Adrenal gland (tissue), 9 donors: ENCODE measurements at regions not wholly inside any gene's neighbourhood (a gene's known extent, or its start where the extent isn't known, plus 50 kb on each side); places are given as distances from the start of the nearest gene placed in this dataset.

Experiments
- DNase-seq, 7 donors: peaks; one replicate each; pipeline ENCODE4 v3.0.0-alpha.2; 2019 to 2020
- H3K27ac ChIP-seq, 5 donors: fragments of 200-600 bp; sonication (generic) in 4 of 5; 1 replicate in 3 of 5; 2 replicates in 2 of 5; pipeline versions ENCODE4 v1.5.1 to v1.8.0; 2016 to 2020; ENCODE audit warnings: mild to moderate bottlenecking in 1 of 5
- H3K27me3 ChIP-seq: fragments of 200-600 bp; 2 replicates; pipeline ENCODE4 v1.8.0; 2021
- H3K36me3 ChIP-seq, 2 donors: fragments of 200-600 bp; replicated peaks in 1 of 2; 1 replicate in 1 of 2; 2 replicates in 1 of 2; pipeline versions ENCODE4 v1.5.1 to v1.8.0; 2018 to 2022
- H3K4me1 ChIP-seq, 2 donors: fragments of 200-600 bp; replicated peaks in 1 of 2; 1 replicate in 1 of 2; 2 replicates in 1 of 2; pipeline versions ENCODE4 v1.5.1 to v1.8.0; 2018 to 2021
- H3K4me3 ChIP-seq, 4 donors: fragments of 200-600 bp; sonication (generic) in 3 of 4; one replicate each; pipeline ENCODE4 v1.5.1; 2016 to 2018
- H3K9me3 ChIP-seq, 3 donors: fragments of 200-600 bp; sonication (generic) in 1 of 3; replicated peaks in 1 of 3; 1 replicate in 2 of 3; 2 replicates in 1 of 3; pipeline versions ENCODE4 v1.5.1 to v1.8.0; 2016 to 2021
- POLR2A ChIP-seq, 2 donors: fragments of 450-650 bp; IDR thresholded peaks; one replicate each; pipeline ENCODE4 v1.6.1; 2017; ENCODE audit warnings: antibody characterized with exemption in 2 of 2, mild to moderate bottlenecking in 2 of 2, moderate library complexity in 1 of 2
- WGBS, 4 donors: extraction: QIAGEN DNeasy Blood & Tissue Kit in 2 of 4; methylation state at CpG; one replicate each; pipeline versions ENCODE4 v1.1.5 to v1.1.7; 2013 to 2017; 5-methylcytosine and 5-hydroxymethylcytosine counted together
- intact Hi-C, 2 donors: fragments of 100-400 bp; cut with DNase I; formaldehyde crosslinking; loops; one replicate each; pipeline versions ENCODE4 v1.14.1 to v1.15.0; 2022 to 2023
- TF ChIP-seq, protein P1 (sequence below), 6 experiments: fragments of 450-650 bp in 4 of 6; fragments of 200-600 bp in 2 of 6; sonication (generic) in 1 of 6; IDR thresholded peaks; 1 replicate in 5 of 6; 2 replicates in 1 of 6; pipeline versions ENCODE4 v1.5.1 to v1.8.0; 2016 to 2021; ENCODE audit warnings: antibody characterized with exemption in 6 of 6, mild to moderate bottlenecking in 2 of 6, moderate library complexity in 1 of 6
- donor health status: healthy with polysubstance abuse.
- donor health status: Bipolar disorder and iron deficiency.
- donor health status: DM: yes; HTN: yes; CAD: no.
- donor health status: DM: no; HTN: no; CAD: no.
- donor health status: DM: no; HTN: no; CAD: no.

DNA sequence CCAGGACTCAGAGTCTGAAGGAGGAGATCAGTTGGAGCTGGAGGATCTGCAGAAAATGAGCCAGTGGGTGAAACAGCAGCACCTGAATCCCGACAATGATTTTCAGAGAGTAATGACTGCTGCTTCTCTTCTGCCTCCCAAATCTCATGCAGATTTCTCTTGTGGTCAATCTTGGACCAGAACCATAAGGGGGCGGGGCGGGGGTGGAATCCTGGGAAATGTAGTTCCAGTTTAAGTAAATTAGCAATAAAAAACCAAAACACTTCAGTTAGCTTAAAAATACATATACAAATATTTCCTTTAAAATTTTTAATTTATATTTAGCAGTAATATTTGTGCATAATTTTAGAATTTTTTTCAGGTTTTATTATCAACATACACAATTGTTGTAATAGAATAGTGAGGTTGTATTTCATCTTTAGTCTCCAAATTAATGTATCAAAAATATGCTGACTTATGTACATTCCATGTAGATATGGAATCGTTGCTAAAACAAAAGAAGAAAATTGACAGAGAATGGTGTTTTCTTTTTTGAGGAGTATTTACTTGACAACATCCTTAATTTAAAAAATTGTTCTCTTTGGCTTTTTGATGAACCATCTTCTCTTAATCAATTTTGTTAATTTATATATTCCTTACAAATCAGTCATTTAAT lies 223.5 kb upstream of the SYT10 start:
- WGBS, 4 donors: 77 to 81% (median 79%) methylated on average over 4 of the region's 4 CpGs
- Histone ChIP-seq H3K4me3 (no peak overlapping the region), H3K4me1 (no peaks in the 10 kb centered on the region), H3K36me3 (no peaks in the 10 kb centered on the region), H3K27me3 (no peaks in the 10 kb centered on the region), H3K27ac (no peak overlapping the region), H3K9me3 (no peaks in the 10 kb centered on the region)
- DNase-seq: no peak
- intact Hi-C loops: no loop called here
- TF ChIP-seq, protein P1, sequence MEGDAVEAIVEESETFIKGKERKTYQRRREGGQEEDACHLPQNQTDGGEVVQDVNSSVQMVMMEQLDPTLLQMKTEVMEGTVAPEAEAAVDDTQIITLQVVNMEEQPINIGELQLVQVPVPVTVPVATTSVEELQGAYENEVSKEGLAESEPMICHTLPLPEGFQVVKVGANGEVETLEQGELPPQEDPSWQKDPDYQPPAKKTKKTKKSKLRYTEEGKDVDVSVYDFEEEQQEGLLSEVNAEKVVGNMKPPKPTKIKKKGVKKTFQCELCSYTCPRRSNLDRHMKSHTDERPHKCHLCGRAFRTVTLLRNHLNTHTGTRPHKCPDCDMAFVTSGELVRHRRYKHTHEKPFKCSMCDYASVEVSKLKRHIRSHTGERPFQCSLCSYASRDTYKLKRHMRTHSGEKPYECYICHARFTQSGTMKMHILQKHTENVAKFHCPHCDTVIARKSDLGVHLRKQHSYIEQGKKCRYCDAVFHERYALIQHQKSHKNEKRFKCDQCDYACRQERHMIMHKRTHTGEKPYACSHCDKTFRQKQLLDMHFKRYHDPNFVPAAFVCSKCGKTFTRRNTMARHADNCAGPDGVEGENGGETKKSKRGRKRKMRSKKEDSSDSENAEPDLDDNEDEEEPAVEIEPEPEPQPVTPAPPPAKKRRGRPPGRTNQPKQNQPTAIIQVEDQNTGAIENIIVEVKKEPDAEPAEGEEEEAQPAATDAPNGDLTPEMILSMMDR (IDR thresholded peaks at IDR 0.05): no peak
- no peak for TF ChIP-seq POLR2A (IDR thresholded peaks at IDR 0.05)

DNA sequence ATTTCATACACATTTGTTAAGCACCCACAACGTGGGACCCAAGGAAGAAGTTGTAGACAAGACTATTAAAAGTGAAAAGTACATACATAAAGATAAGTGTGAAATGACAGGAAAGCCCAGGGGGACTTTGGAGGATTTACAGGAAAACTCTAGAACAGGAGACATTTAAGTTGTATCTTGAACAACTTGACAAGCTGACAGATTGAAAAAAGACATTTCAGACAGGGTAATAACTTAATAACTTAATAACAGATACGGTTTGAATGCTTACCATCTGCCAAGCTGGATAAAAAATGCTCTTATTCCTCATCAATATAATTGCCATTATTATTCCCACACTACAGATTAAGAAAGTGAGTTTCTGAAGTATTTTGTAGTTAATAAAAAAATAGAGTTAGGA lies 229.7 kb upstream of the SYT10 start:
- TF ChIP-seq, protein P1 (IDR thresholded peaks at IDR 0.05): no peak
- TF ChIP-seq POLR2A (IDR thresholded peaks at IDR 0.05): no peak
- DNase-seq: no peak
- Histone ChIP-seq H3K27ac (no peak overlapping the region), H3K4me3 (no peak overlapping the region), H3K4me1 (no peaks in the 10 kb centered on the region), H3K36me3 (no peaks in the 10 kb centered on the region), H3K27me3 (no peaks in the 10 kb centered on the region), H3K9me3 (no peaks in the 10 kb centered on the region)
- intact Hi-C loops: no loop called here
- 42 to 65% (median 54%) methylated on average over 2 of the region's 2 CpGs for WGBS, 4 donors

DNA sequence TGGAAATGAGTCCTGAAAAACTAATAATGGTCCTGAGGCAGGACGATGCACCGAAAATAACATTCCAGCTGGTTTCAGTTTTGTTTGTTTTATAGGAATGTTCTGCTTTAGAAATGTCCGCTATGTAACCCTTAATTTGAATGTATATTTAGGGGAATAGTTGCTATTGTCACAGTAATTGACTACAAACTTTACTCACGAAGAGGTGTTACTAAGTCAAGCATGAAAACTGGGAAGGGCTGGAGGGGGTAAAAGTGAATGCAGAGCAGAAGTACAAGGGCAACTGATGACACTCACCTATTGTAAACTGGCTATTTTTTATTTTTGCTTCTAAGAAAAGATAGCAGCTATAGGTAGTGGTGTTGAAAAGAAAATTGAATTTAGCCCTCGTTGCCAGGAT lies 230.7 kb upstream of the SYT10 start:
- no peaks in the 10 kb centered on the region for H3K9me3 ChIP-seq
- H3K27ac ChIP-seq: no peak overlapping the region
- 57 to 68% (median 62%) methylated on average over 5 of the region's 5 CpGs for WGBS, 4 donors
- DNase-seq: no peak
- intact Hi-C loops: no loop called here
- TF ChIP-seq, protein P1 (IDR thresholded peaks at IDR 0.05): no peak
- TF ChIP-seq POLR2A (IDR thresholded peaks at IDR 0.05): no peak
- H3K27me3 ChIP-seq: no peaks in the 10 kb centered on the region
- H3K4me3 ChIP-seq: no peak overlapping the region
- no peaks in the 10 kb centered on the region for H3K36me3 ChIP-seq
- H3K4me1 ChIP-seq: no peaks in the 10 kb centered on the region

DNA sequence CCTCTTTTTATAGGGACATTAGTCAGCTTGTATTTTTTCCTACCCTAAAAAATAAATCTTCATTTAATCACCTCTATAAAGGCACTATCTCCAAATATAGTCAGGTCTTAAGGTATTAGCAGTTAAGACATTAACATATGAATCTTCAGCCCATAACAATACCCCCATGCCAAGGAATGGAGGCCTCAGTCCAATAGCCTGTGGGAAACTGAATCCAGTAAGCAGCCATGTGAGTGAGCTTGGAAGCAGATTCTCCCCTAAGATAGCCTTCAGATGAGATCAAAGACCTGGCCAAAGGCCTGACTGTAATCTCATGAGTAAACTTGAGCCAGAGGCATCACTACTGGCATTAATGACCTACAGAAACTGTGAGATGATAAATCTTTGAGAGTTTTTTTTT lies 232.1 kb upstream of the SYT10 start:
- Histone ChIP-seq H3K4me1 (no peaks in the 10 kb centered on the region), H3K36me3 (no peaks in the 10 kb centered on the region), H3K4me3 (no peak overlapping the region), H3K27ac (no peak overlapping the region), H3K9me3 (no peaks in the 10 kb centered on the region), H3K27me3 (no peaks in the 10 kb centered on the region)
- DNase-seq: peak in 5 of 7 donors; percentile 3 to 60 (median 21)
- TF ChIP-seq POLR2A (IDR thresholded peaks at IDR 0.05): no peak
- intact Hi-C loops: no loop called here

DNA sequence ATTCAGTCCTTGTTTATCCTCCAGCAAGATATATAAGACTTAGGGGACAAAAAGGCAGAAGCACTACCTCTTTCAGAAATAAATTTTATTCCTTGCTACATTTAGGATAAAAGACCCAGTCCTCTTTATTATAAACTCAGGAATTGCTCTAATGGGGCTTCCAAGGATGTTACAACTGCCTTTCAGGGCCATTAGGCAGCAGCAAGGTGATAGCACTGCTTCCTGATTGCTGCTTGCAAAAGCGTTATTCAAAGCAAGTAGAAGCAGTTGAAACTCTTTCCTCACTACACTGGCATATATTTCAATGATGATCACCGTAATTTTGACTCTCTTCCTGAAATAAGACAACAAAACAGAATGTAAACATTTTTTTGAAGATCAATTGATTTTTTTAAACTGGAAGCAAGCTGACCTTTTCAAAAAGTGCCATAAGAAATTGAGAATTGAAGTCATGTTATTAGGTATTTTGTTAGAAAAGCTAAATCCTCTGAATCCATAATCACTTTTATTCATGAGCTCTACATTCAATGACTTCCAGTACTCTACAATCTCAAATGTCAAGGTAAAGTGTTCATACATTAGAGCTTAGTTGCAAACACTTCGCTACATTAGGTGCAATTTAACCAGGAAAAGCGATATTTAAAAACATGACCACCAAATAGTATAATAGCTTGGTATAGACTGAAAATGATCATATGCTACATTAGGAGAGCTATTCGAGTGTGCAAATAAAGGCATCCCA lies 233.4 kb upstream of the SYT10 start:
- TF ChIP-seq, protein P1 (IDR thresholded peaks at IDR 0.05): no peak
- no peak for TF ChIP-seq POLR2A (IDR thresholded peaks at IDR 0.05)
- 73 to 76% (median 76%) methylated on average over 5 of the region's 5 CpGs for WGBS, 4 donors
- Histone ChIP-seq H3K36me3 (no peaks in the 10 kb centered on the region), H3K4me1 (no peaks in the 10 kb centered on the region), H3K27ac (no peak overlapping the region), H3K4me3 (no peak overlapping the region), H3K9me3 (no peaks in the 10 kb centered on the region), H3K27me3 (no peaks in the 10 kb centered on the region)
- intact Hi-C loops: no loop called here
- no peak for DNase-seq
